Thymus (tissue), 11 donors: ENCODE measurements at regions not wholly inside any gene's neighbourhood (a gene's known extent, or its start where the extent isn't known, plus 50 kb on each side); places are given as distances from the start of the nearest gene placed in this dataset.
A peak's percentile ranks its signal among the peaks of the same experiment; 100 is the strongest.

Source experiments
- DNase-seq, 9 donors: peaks; one replicate each; pipeline ENCODE4 v3.0.0-alpha.2; 2013; ENCODE audit warnings: low spot score in 9 of 9, low read depth in 6 of 9, missing footprints in 1 of 9
- H3K27ac ChIP-seq, 2 donors: one replicate each; pipeline ENCODE4 v1.5.1; 2013; ENCODE audit warnings: control low read depth in 1 of 2, low read depth in 1 of 2, low read length in 1 of 2, mild to moderate bottlenecking in 1 of 2, moderate library complexity in 1 of 2
- H3K27me3 ChIP-seq, 2 donors: one replicate each; pipeline ENCODE4 v1.5.1; 2013; ENCODE audit warnings: low read length in 1 of 2; ENCODE audit not compliant: control insufficient read depth in 2 of 2, insufficient read depth in 1 of 2
- H3K36me3 ChIP-seq, 2 donors: one replicate each; pipeline ENCODE4 v1.5.1; 2013; ENCODE audit warnings: low read length in 1 of 2, mild to moderate bottlenecking in 1 of 2, moderate library complexity in 1 of 2; ENCODE audit not compliant: control insufficient read depth in 2 of 2, insufficient read depth in 2 of 2
- H3K4me1 ChIP-seq, 2 donors: one replicate each; pipeline ENCODE4 v1.5.1; 2013; ENCODE audit warnings: low read length in 2 of 2; ENCODE audit not compliant: control insufficient read depth in 2 of 2, insufficient read depth in 2 of 2
- H3K4me3 ChIP-seq, 2 donors: one replicate each; pipeline ENCODE4 v1.5.1; 2013; ENCODE audit warnings: low read length in 2 of 2, control low read depth in 1 of 2, mild to moderate bottlenecking in 1 of 2
- H3K9me3 ChIP-seq, 2 donors: one replicate each; pipeline ENCODE4 v1.5.1; 2013; ENCODE audit warnings: low read length in 1 of 2, mild to moderate bottlenecking in 1 of 2; ENCODE audit not compliant: control insufficient read depth in 2 of 2, insufficient read depth in 1 of 2
- WGBS: extraction: QIAGEN DNeasy Blood & Tissue Kit; methylation state at CpG from one replicate; pipeline ENCODE4 v1.1.7; 2013; 5-methylcytosine and 5-hydroxymethylcytosine counted together
- donor health status: healthy.

- no peak overlapping the region for H3K4me3 ChIP-seq
- no peaks in the 10 kb centered on the region for H3K27me3 ChIP-seq
- no peaks in the 10 kb centered on the region for H3K9me3 ChIP-seq
- DNase-seq = no peak
- no peaks in the 10 kb centered on the region for H3K36me3 ChIP-seq
- H3K4me1 ChIP-seq = no peaks in the 10 kb centered on the region
- WGBS = 93% methylated on average over 3 of the region's 3 CpGs
- H3K27ac ChIP-seq = peak overlapping the region in 1 of 2 donors; percentile 1
These were observed 72.1 kb upstream of the DSG1 start for GRCh38 chr18:31245820-31246219.

GRCh38 chr18:31246460-31246859, 71.5 kb upstream of the DSG1 start:
- DNase-seq = no peak
- Histone ChIP-seq H3K4me3 (no peak overlapping the region), H3K27ac (no peak overlapping the region), H3K9me3 (no peaks in the 10 kb centered on the region), H3K27me3 (no peaks in the 10 kb centered on the region), H3K4me1 (no peaks in the 10 kb centered on the region), H3K36me3 (no peaks in the 10 kb centered on the region)
- WGBS = 60% methylated on average over 2 of the region's 2 CpGs

GRCh38 chr18:31247574-31248199, 70.3 kb upstream of the DSG1 start:
- Histone ChIP-seq H3K4me3 (no peak overlapping the region), H3K27me3 (no peaks in the 10 kb centered on the region), H3K9me3 (no peaks in the 10 kb centered on the region), H3K4me1 (no peaks in the 10 kb centered on the region), H3K36me3 (no peaks in the 10 kb centered on the region), H3K27ac (no peak overlapping the region)
- DNase-seq = no peak
- 89% methylated on average over 6 of the region's 6 CpGs for WGBS

- no peak for DNase-seq
- Histone ChIP-seq H3K4me3 (no peak overlapping the region), H3K4me1 (no peaks in the 10 kb centered on the region), H3K27me3 (no peaks in the 10 kb centered on the region), H3K36me3 (no peaks in the 10 kb centered on the region), H3K27ac (no peak overlapping the region), H3K9me3 (no peaks in the 10 kb centered on the region)
- WGBS = 97% methylated on average over 6 of the region's 6 CpGs
These were observed 69.0 kb upstream of the DSG1 start for GRCh38 chr18:31248783-31249521.

GRCh38 chr18:31250902-31251301, 67.1 kb upstream of the DSG1 start:
- H3K36me3 ChIP-seq = no peaks in the 10 kb centered on the region
- WGBS = 97% methylated on average over 2 of the region's 2 CpGs
- H3K9me3 ChIP-seq = no peaks in the 10 kb centered on the region
- DNase-seq = no peak
- no peaks in the 10 kb centered on the region for H3K27me3 ChIP-seq
- H3K4me1 ChIP-seq = no peaks in the 10 kb centered on the region
- no peak overlapping the region for H3K27ac ChIP-seq
- H3K4me3 ChIP-seq = no peak overlapping the region

- WGBS = 97% methylated on average over 1 of the region's 1 CpG
- Histone ChIP-seq H3K27me3 (no peaks in the 10 kb centered on the region), H3K4me3 (no peak overlapping the region), H3K36me3 (no peaks in the 10 kb centered on the region), H3K27ac (no peak overlapping the region), H3K4me1 (no peaks in the 10 kb centered on the region), H3K9me3 (no peaks in the 10 kb centered on the region)
- DNase-seq = no peak
These were observed 65.4 kb upstream of the DSG1 start for GRCh38 chr18:31252522-31252921.

GRCh38 chr18:31255953-31256352, 62.0 kb upstream of the DSG1 start:
- Histone ChIP-seq H3K27me3 (no peaks in the 10 kb centered on the region), H3K9me3 (no peaks in the 10 kb centered on the region), H3K4me1 (no peaks in the 10 kb centered on the region), H3K27ac (no peak overlapping the region), H3K4me3 (no peak overlapping the region), H3K36me3 (no peaks in the 10 kb centered on the region)
- DNase-seq = no peak
- 97% methylated on average over 1 of the region's 1 CpG for WGBS

- 95% methylated on average over 3 of the region's 3 CpGs for whole genome bisulfite sequencing
- H3K4me1 ChIP-seq = no peaks in the 10 kb centered on the region
These were observed 59.2 kb upstream of the DSG1 start for GRCh38 chr18:31258789-31259188.

GRCh38 chr18:31261792-31262582, 56.0 kb upstream of the DSG1 start:
- no peak overlapping the region for H3K4me3 ChIP-seq
- peak overlapping the region; percentile 18 to 19 for H3K27ac ChIP-seq
- H3K36me3 ChIP-seq = no peaks in the 10 kb centered on the region
- DNase-seq = peak in 1 of 9 donors; percentile 14
- H3K4me1 ChIP-seq = no peaks in the 10 kb centered on the region
- WGBS = 74% methylated on average over 6 of the region's 6 CpGs
- H3K27me3 ChIP-seq = no peaks in the 10 kb centered on the region
- H3K9me3 ChIP-seq = no peaks in the 10 kb centered on the region

More at GRCh38 chr18:31258789-31259188, 59.2 kb upstream of the DSG1 start:
- Histone ChIP-seq H3K36me3 (no peaks in the 10 kb centered on the region), H3K27me3 (no peaks in the 10 kb centered on the region), H3K4me3 (no peak overlapping the region), H3K27ac (no peak overlapping the region), H3K9me3 (no peaks in the 10 kb centered on the region)
- no peak for DNase-seq
